Stimulated activated CD4-positive, alpha-beta T cell treated with anti-CD3 and anti-CD28 coated beads, Interleukin-15, amount 100 ng/mL, for 24 hours (primary cell): ENCODE measurements at regions not wholly inside any gene's neighbourhood (a gene's known extent, or its start where the extent isn't known, plus 50 kb on each side); places are given as distances from the start of the nearest gene placed in this dataset.

Experiments
- DNase-seq: peaks from one replicate; pipeline ENCODE4 v3.0.0-alpha.2; 2020

DNA sequence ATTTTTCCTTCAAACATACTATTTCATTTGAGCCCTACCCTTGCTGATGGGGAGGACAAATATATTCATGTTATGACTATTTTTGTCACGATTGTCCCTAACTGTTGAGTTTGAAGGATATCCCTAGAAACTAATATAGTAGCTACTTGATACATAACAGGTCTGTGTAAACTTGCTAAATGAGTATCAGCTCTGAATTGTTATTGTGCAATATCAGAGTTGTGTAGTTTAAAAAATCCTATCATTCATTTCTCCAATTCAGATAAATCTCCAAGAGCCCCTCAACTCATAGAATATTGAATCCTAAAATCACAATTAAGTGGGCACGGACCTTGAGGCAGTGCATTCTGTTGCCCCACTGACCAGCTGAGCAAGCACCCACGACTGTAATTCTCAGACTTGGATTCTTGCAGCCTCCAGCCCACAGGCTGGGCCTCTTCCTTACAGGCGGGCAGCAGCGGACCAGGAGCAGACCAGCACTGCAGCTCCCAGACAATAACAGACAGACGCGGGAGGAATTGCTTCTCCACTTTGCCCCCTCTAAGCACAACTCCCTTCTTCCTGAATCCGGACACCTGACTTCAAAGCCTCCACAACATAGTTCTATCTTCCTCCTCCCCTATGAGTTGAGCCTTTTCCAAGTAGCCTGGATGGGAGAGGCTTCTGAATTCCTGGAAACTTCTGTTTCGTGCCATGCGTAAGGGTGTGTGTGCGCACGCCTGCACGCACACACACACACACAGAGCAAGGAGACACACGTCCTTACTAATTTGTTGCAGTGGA, 337.6 kb upstream of the ARGLU1 start:
- DNase-seq: no peak

DNA sequence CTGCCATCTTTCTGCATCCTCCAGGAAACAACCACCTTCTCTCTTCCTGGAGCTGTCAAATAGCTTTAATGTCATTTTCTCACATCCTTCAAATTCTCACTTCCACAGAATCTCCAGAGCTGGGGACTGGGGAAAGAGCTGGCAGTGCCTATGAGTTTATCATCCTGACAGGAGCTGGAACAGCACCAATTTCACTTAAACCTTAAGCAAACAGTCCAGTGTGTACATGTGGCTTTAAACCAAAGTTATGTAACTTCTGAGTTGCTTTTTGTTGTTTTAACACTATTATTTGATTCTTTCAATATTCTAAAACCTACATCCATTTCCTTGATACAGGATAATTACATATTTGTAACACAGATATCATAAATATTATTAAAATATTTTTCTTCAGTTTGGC, 331.5 kb upstream of the ARGLU1 start:
- DNase-seq: no peak

DNA sequence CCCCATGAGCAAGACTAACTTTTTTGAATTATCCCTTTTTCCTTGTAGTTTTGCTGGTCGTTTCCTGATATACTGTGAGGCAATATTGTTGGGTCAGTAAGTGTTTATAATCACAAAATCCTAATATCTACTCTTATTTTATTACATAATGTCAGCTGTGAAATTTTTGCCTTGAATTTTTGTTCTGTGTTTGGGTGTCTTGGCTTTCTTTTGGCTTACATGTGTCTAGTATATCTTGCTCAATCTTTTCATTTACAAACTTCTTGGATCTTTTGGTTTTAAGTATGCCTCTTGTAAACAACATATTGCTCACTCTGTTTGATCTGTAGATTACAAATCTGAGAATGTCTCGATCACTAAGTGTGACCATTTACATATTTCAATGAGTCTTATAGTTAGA, 330.3 kb upstream of the ARGLU1 start:
- DNase-seq: no peak

DNA sequence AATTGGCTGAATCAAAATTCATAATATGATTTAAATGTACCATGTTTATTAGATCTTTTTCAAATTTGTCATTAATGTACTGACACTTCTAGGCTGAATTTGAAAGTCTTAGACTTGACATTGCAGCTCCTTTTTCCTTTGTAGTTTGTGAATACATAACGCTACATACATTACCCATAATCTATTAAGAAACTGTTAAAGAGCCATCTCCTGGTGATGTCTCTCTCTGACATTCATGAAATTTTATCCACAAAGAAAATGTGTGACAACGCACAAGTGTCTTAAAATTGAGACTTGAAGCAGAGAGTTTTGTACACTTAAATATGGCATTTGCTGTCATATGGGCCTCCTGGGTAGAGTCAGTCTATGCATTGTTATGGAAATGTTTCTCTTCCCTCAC, 320.2 kb upstream of the ARGLU1 start:
- DNase-seq: no peak

DNA sequence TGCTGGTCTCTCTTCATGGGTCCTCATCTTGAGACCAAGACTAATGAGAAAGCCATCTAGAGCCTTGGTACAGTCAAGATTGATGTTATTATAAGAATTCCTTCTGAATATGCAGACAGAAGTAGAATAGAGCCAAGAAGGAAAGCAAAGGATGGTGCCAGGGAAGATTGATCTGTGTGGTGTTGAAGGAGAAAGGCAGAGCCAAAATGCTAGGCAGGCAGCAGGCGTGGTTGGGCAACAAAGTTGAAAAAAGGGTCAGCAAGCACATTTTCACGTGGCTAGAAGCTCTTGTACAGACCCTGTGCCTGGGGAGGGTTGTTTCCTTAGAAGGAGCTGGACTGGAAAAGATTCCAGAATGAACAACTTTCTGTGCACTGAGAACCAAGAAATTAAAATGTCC, 319.7 kb upstream of the ARGLU1 start:
- no peak for DNase-seq

DNA sequence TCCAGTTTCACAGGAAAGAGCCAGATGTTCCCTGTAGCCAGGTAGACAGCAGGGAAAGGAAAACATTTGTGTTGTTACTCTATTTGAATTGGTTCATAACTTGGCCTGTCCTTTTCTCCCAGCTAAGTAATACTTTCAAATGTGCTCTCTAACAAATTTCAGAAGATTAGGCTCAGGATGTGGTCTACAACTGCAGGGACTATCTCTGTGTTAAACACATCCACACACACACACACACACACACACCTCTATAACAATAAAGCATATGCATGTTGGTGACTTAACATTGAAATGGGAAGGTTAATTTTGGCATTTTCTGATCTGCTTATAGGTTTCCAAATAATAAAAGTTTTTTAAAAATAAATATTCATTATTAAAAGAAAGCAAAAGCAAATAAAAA, 316.0 kb upstream of the ARGLU1 start:
- no peak for DNase-seq

DNA sequence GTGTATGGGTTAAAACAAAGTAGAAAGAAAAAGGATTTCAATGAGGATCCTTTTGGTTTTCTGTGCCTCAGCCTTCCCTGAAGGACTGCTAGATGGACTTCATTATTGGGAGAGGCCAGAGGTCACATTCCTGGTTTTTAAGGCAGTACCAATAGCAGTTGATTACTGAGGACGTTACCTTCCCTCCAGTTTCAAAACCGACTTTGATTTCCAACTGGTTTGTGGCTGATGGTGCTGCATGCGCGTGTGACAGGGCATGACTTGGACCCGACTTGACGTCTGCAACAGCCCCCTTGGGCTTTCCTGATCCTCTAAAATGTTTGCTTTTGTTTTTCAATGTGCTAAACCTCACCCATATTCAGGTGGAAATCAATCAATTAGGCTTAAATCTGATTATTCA, 314.3 kb upstream of the ARGLU1 start:
- no peak for DNase-seq

DNA sequence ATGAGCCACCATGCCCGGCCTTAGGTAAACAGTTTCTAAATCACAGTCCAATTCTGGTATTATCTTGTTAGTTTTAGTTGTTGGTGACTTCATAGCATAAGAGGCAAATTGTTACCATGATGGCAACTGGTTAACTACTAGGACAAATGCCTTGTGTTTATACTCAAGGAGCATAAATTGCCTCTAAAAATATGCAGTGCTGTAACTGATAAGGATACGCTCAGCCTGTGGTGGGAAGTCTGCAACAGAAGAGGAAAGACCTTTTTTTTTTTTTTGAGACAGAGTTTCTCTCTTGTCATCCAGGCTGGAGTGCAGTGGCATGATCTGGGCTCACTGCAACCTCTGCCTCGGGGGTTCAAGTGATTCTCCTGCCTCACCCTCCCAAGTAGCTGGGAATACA, 311.9 kb upstream of the ARGLU1 start:
- DNase-seq: no peak

DNA sequence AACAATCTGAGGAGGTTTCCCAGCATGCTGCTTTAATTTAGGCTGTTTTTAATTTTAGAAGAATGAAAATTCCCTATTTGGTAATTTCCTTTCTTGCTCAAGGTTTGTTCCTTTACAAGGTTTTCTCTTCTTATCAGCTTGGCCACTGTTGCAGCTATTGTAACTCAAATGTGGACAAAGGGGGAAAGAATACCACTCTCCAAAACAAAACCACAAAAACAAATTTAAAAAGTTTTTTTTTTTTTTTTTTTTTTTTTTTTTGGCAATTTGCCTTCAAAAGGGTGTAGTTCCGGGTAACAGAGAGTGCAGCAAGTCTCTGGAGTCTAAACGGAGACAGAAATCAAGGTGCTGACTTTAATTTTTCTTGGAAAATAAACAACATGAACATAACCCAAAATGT, 306.4 kb upstream of the ARGLU1 start:
- DNase-seq: no peak

DNA sequence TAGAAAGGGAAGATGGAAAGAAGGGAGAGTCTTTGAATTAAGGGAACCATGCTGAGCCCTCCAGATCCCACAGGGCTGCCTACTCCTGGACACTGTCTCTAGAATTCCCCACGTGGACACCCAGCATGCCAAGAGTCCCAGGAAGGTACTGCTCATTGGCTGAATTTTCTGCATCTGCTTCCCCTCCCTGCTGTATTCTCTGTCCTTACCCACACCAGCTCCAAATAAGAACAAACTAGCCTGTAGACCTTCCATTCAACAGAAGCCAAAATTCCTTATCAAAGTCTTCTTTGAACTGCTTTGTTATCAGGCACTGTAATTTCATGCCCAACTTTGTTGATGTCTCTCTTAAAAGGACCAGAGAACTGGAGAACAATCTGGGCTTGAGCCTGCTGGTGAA, 305.9 kb upstream of the ARGLU1 start:
- DNase-seq: no peak

DNA sequence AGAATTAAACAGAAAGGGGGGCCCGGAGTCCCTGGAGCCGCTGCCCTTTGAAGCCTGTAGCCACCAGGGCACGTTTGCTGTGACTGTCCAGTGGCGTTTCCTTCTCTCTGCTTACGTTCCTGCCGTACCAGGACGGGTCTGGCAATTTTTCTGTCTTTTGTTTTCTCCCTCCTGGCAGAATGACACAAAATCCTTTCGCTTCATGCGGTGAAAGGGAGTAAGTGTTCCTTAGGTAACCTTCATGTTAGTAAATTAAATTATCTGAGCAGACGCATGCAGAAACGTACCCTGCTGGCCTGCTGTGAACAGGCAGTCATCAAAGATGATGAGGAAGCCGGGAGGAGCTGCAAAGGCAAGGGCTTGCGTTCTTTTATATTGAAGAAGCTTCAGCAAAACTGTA, 299.3 kb upstream of the ARGLU1 start:
- no peak for DNase-seq

DNA sequence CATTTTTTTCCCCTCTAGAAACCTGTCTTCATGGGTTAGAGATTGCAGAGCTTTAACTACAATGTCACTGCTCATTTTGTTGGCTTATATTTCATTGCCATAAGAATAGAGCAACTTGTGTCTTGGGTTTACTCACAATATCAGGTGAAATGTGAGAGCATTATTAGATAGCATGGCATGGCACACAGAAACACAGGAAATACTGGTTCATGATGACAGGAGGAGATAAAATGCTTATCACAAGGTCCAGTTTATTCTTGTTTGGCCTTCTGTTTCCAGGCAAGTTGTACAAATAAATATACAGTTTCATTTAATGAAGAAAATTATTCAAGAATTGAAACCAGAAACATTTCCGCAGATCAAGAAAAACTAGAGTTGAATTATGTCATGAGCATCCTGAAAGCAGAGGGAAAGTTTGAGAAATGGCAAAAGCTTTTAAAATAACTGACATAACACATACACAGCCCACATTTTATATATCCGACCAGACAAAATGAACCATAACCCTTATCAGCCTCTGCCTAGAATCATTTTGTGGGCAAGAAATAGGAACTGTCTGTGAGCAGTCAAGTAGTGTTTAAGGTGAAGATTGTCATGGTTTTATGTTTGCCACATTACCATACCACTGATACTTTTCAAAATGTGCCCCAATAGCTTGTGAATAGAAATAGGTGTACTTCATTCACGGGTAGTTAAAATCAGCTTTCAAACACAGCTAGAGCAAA, 297.9 kb upstream of the ARGLU1 start:
- DNase-seq: no peak

DNA sequence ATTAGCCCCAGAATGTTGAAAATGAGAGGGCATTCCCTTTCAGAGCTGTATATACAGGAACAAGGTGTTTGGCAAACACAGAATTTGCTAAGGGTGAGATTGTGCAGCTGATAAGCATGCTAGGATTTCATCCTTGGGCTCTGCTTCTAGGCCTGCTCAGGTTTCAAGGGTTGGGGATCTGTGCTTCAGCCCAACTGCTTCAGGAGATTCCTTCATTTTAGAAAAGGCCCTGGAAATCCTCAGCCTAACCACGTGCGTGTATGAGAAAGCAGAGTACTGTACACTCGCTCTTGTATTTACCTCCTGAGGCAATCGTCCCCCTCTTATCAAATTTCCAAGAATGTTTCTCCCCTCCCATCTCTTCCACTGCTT, 291.6 kb upstream of the ARGLU1 start:
- DNase-seq: no peak

DNA sequence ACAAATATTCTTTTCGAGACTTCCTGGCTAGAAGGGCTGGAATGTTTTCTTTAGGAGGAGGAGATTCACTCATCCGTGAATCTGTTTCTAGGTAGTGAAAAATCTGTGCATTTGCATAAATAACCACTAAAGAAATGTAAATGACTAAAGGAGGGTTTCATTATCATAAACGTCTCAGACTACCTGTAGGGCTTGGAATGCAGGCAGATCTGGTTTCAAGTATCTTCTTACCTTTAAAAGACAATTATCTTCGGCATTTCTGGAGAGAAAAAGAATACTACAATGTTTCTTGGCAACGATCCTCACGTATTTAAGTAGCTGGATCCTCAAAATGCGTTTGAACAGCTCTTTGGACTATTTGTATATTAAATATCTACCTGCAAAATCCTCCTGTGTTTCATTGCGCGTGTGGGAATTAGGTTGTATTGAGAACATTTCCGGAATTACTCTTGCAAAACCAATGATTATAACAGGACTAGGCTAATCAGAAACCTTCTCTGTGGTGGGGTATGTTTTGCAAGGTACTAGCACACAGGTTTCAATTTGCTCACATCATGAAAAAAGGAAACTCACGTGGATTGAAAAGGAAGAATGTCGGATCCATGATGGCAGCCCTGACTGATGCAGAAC, 291.1 kb upstream of the ARGLU1 start:
- no peak for DNase-seq

DNA sequence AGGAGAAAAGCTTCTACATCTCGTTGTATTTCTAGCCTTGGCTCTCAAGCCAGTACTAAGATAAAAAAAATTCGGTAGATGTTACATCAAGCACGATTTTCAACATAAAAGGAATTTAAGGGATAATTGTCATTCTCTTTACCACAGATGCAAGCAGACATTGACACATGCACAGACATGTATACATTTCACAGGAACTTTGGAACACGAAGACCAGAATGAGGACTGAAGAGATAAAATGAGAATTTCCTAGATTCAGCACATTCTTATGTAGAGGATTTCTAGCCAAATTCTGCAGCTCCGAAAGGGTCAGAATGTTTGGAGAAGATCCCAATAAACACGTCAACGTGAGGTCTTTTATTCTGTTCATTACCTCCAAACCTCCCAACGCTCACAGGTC, 284.5 kb upstream of the ARGLU1 start:
- DNase-seq: no peak

DNA sequence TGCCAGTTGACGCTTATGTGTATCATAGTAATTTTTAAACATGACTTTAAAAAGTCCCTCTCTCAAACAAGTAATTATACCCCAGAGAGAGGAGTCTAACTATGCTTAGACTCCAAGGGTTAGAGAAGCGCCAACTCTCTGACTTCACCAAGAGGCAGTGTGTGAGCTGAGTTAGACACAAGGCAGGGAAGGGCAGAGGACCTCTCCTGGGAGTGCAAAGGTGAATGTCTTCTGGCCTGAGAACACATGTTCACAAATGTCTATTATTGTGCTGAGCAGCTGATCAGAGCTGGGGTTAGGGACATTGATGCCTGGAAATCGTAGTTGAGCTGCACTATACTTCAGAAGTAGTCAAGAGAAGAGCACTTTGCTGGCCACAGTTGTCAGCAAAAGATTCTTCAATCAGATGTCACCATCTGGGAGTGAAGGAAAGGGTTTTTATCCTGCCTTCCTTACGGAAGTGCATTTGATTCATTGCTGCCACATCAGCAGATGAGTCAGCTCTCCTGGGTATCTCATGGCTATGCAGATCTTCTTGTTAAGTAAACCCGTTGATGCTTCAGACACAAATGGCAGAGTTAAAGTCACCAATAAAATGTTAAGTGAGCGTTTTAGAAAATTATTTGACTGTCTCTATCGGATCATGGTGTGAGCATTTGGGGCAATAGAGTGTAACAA, 283.2 kb upstream of the ARGLU1 start:
- DNase-seq: no peak

DNA sequence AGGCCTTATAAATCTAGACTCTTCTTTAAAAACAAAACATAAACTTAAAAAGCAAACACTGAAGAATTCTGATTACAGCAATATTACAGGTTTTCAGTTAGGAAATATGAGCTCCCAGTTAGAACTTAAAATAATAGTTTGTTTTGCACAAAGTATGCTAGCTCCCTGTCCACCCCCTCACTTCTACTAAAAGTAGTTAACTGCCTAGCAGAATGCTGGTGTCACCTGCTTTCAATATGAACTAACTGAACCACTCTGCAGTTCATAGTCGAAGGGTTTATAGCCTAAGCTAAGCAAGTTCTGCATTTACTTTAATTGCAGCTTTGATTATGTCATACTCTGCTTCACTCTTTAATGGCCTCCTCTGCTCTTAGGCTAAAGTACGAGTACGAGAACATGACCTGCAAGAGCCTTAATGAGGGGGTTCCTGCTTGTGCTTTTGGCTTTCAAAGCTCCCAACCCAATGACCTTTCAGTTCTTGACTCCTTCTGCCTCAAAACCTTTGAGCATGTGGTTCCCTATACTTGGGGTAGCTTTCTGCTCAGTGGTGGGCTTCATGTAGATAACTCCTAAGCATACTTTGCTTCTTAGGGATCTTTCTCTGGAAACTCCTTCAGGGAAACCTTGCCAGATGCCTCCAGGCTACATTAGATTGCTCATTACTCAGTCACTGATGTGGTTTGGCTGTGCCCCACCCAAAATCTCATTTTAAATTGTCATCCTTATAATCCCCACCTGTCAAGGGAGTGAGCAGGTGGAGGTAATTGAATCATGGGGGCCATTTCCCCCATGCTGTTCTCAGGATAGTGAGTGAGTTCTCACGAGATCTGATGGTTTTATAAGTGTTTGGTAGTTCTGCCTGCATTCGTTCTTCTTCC, 278.9 kb upstream of the ARGLU1 start:
- no peak for DNase-seq

DNA sequence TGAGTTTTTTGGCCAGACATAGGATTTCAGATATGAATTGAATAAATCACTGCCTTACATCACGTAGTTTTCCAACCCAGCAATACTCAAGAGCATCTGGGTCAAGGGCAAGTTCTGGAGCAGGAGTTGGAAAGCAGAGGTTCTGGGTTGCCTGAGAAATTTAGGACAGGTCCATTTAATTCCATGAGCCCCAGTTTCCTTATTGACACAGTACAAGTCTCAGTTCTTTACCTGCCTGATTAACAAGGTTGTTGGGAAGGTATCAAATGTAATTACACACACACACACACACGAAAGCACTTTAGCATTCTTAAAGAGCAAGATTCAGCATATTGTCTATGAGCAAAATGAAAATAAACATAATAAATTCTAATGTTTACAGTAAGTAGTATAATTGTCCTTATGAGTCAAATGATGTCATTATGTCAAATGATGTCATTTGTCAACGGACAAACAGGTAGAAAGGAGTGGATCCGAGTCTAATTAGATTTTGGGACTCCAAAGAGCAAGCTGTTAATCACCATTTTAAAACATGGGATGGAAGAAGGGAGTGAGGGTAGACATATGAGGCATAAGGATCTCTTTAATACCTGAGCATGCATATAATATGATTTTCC, 268.4 kb upstream of the ARGLU1 start:
- DNase-seq: no peak

DNA sequence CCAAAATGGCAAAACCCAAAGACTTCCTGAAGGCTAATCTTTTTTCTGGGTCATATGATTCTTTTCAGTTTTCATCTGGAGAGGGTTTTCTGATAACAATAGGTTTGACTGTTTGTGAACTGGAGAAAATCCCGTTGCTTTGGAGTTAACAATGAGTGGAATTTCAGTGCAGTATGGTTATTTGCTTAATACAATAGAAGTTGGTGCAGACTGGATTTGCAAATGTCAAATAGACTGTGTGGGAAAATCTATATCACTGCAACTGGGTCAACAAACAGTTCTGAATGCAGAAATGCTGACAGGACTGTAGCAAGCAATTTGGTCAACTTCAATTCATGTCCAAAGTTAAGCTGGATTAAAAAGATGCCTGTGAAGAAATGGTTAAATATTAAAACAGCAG, 267.5 kb upstream of the ARGLU1 start:
- no peak for DNase-seq

DNA sequence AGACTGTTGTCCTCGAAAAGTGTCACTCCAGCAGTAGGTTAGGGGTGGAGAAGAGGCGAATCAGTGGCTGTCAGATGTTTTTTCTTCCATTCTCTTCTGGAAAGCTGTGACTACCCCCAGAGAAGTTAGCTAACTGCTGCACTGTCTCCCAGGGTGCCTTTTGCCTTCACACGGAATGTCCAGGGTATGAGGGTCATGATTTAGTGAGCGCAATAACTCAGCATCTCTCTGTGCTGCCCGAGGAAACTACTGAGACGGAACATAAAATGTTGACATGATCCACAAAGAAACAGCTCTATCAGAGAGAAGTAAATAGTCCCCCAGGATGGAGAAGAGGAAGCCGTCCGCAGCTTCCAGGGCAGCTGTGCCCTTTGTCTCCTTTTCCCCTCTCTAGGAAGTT, 254.0 kb upstream of the ARGLU1 start:
- no peak for DNase-seq

DNA sequence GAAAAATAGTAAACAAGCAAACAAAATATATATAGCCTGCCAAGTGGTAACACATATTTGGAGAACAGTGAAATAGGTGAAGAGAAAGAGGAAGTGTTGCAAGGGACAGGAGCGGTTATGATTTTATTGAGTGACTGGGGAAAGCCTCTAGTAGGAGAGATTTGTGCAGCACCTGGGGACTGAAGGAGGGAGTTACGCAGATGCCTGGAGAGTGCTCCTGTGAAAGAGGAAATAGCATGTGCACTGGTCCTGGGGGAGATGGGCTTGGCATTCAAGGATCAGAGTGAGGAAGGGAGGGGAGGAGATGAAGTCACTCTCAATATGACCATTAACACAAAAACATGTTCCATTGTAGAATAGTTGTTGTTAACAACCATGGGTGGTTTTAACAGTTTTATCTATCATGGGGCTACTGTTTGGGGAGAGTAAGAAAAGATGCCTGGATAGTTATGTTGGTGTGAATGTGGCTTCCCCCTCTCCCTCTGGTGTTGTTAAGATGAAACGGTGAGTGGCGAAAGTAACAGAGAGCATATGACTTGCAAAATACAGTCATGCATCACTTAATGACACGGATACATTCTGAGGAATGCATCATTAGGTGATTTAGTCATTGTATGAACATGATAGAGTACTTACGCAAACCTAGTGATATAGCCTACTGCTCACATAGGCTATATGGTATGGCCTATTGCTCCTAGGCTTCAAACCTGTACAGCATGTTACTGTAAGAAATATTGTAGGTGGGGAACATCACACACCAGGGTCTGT, 251.7 kb upstream of the ARGLU1 start:
- no peak for DNase-seq

DNA sequence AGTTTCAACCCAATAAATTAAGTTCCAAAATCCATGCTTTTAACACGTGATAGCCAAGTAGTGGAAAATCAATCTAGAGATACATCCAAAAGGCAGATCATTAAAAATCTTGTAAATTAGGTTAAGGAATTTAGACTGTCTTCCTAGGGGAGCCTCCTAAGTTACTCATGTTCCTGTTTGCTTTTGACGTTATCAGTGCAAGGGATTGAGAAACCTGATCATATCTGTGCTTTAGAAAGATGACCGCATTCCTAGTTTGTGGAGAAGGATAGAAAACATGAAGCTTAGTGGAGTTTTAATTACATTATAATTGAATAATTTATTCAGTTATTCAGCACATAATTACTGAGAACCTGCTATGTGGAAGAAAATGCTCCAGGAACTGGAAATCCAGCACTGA, 251.0 kb upstream of the ARGLU1 start:
- DNase-seq: no peak
